Prostate gland (tissue), 2 donors: ENCODE measurements at regions not wholly inside any gene's neighbourhood (a gene's known extent, or its start where the extent isn't known, plus 50 kb on each side); places are given as distances from the start of the nearest gene placed in this dataset.
"Not testable (repeated sequence)": the region's sequence is repeated elsewhere in the genome, so short reads cannot be mapped to it uniquely, and the experiment has no call there.

Experiments used
- DNase-seq: peaks from one replicate; pipeline ENCODE4 v3.0.0-alpha.2; 2019; ENCODE audit warnings: low spot score
- H3K27ac ChIP-seq, 2 donors: fragments of 200-600 bp; sonication (generic); 2 replicates each; pipeline ENCODE4 v1.5.1; 2017 to 2019
- H3K27me3 ChIP-seq: fragments of 200-600 bp; sonication (generic); replicated peaks from 2 replicates; pipeline ENCODE4 v1.5.1; 2019; ENCODE audit not compliant: insufficient read depth
- H3K36me3 ChIP-seq, 2 donors: fragments of 200-600 bp; sonication (generic); 1 replicate in 1 of 2; 2 replicates in 1 of 2; pipeline versions ENCODE4 v1.5.1 to v1.8.1; 2017 to 2019
- H3K4me1 ChIP-seq: fragments of 200-600 bp; sonication (generic); replicated peaks from 2 replicates; pipeline ENCODE4 v1.5.1; 2019
- H3K4me3 ChIP-seq, 2 donors: fragments of 200-600 bp; sonication (generic); 2 replicates each; pipeline ENCODE4 v1.5.1; 2017 to 2019
- H3K9me3 ChIP-seq: fragments of 200-600 bp; sonication (generic); 2 replicates; pipeline ENCODE4 v1.5.1; 2017
- POLR2A ChIP-seq: fragments of 450-650 bp; IDR thresholded peaks from one replicate; pipeline ENCODE4 v1.6.1; 2016; ENCODE audit warnings: antibody characterized with exemption, mild to moderate bottlenecking
- POLR2AphosphoS5 ChIP-seq: sonication (generic); formaldehyde crosslinking; IDR thresholded peaks from one replicate; pipeline ENCODE4 v1.6.1; 2017; ENCODE audit warnings: antibody characterized with exemption
- WGBS: methylation state at CpG from one replicate; pipeline ENCODE4 v1.1.5; 2018; 5-methylcytosine and 5-hydroxymethylcytosine counted together
- intact Hi-C: fragments of 100-400 bp; cut with DNase I; formaldehyde crosslinking; loops from one replicate; pipeline ENCODE4 v1.14.2; 2022
- TF ChIP-seq, protein P1 (sequence below), 4 experiments: fragments of 200-600 bp in 2 of 4; fragments of 450-650 bp in 2 of 4; sonication (generic) in 2 of 4; IDR thresholded peaks; 1 replicate in 3 of 4; 2 replicates in 1 of 4; pipeline ENCODE4 v1.5.1; 2016 to 2019; ENCODE audit warnings: antibody characterized with exemption in 4 of 4, mild to moderate bottlenecking in 2 of 4, moderate library complexity in 2 of 4

DNA sequence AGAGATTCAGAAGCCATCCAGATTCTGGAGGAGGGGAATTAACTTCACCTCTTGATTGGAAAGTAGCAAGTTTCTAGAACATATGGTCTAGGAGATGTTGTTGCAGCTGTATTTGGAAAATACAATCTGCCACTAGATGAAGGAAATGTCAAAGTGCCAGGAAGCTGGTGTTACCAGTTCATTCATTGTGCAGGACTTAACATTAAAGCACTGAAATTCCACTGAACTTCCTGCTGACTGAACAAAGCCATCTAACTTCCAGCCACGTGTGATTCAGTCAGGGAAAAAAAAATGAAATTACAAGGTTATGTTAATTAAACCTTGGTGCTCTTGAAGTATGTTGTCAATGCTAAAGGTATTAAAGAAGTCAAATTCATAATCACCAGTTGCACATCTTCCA lies 321.5 kb upstream of the SASH1 start:
- H3K27me3 ChIP-seq = no peaks in the 10 kb centered on the region
- no peaks in the 10 kb centered on the region for H3K36me3 ChIP-seq
- no peaks in the 10 kb centered on the region for H3K9me3 ChIP-seq
- WGBS = 7% methylated on average over 1 of the region's 1 CpG
- intact Hi-C loops = no loop called here
- no peak overlapping the region for H3K4me3 ChIP-seq
- no peak for DNase-seq
- H3K27ac ChIP-seq = no peak overlapping the region
- no peaks in the 10 kb centered on the region for H3K4me1 ChIP-seq
- no peak for TF ChIP-seq POLR2AphosphoS5
- no peak for TF ChIP-seq POLR2A
- TF ChIP-seq, protein P1, sequence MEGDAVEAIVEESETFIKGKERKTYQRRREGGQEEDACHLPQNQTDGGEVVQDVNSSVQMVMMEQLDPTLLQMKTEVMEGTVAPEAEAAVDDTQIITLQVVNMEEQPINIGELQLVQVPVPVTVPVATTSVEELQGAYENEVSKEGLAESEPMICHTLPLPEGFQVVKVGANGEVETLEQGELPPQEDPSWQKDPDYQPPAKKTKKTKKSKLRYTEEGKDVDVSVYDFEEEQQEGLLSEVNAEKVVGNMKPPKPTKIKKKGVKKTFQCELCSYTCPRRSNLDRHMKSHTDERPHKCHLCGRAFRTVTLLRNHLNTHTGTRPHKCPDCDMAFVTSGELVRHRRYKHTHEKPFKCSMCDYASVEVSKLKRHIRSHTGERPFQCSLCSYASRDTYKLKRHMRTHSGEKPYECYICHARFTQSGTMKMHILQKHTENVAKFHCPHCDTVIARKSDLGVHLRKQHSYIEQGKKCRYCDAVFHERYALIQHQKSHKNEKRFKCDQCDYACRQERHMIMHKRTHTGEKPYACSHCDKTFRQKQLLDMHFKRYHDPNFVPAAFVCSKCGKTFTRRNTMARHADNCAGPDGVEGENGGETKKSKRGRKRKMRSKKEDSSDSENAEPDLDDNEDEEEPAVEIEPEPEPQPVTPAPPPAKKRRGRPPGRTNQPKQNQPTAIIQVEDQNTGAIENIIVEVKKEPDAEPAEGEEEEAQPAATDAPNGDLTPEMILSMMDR (IDR thresholded peaks at IDR 0.05) = no peak

DNA sequence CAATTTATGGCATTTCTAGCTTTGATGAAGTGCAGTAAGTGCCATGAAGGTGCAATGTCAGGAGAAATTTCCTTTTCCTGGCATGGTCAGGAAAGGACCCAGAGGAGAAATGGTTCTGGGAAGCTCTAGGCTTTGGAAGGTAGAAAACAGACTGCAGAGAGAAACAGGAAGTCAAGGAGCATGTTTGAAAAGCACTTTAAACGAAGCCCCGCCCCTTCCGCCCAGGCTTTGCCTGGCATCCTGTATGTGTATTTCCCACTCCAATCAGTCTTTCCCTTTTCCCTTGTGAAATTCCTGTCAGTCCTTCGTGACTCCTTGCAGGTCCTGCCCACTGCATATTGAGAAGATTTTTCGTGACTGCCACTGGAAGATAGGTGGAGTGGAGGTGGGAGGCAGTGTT lies 320.9 kb upstream of the SASH1 start:
- 70% methylated on average over 5 of the region's 5 CpGs for WGBS
- no peak for DNase-seq
- no peak overlapping the region for H3K27ac ChIP-seq
- no peaks in the 10 kb centered on the region for H3K27me3 ChIP-seq
- TF ChIP-seq POLR2AphosphoS5 (no peak), POLR2A (no peak)
- TF ChIP-seq, protein P1 (IDR thresholded peaks at IDR 0.05) = no peak
- H3K36me3 ChIP-seq = no peaks in the 10 kb centered on the region
- H3K4me3 ChIP-seq = no peak overlapping the region
- H3K4me1 ChIP-seq = no peaks in the 10 kb centered on the region
- H3K9me3 ChIP-seq = no peaks in the 10 kb centered on the region
- intact Hi-C loops = no loop called here

DNA sequence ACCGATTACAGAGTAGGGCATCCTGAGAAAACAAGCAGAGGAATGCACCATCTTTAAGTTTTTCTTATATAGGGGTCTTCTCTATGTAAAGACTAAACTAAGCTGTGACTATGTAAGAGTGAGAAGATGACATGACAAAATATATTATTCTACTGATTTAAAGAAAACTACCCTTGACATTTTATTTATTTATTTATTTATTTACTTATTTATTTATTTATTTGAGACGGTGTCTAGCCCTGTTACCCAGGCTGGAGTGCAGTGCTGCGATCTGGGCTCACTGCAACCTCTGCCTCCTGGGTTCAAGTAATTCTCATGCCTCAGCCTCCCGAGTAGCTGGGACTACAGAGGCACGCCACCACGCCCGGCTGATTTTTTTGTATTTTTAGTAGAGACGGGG lies 320.4 kb upstream of the SASH1 start:
- DNase-seq, H3K27me3 ChIP-seq, H3K4me1 ChIP-seq, H3K9me3 ChIP-seq, H3K4me3 ChIP-seq, H3K36me3 ChIP-seq, H3K27ac ChIP-seq, intact Hi-C loops: not testable (repeated sequence)
- WGBS = 95% methylated on average over 8 of the region's 8 CpGs

DNA sequence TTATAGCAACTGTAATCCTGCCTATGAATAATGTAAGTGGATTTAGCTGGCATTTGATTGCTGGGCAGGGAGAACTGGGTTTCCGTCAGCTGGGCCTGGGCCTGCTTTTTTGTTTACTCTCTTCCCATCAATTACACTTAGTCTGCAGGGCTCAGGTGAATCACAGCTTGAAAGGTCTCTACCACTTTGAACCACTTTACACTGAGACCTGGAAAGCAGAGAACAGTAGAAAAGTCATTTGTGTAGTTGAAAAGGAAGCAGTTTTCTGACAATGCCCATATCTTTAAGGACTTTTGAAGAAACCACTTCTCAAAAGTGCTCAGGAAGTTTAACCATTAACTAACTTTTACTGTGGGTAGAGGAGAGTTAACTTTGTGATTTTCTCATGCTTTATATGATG lies 315.4 kb upstream of the SASH1 start:
- H3K9me3 ChIP-seq = no peaks in the 10 kb centered on the region
- 43% methylated on average over 1 of the region's 1 CpG for WGBS
- no peak overlapping the region for H3K27ac ChIP-seq
- no peak for DNase-seq
- H3K4me1 ChIP-seq = no peaks in the 10 kb centered on the region
- no peaks in the 10 kb centered on the region for H3K36me3 ChIP-seq
- intact Hi-C loops = no loop called here
- H3K4me3 ChIP-seq = no peak overlapping the region
- TF ChIP-seq, protein P1 (IDR thresholded peaks at IDR 0.05) = no peak
- TF ChIP-seq POLR2A = no peak
- no peak for TF ChIP-seq POLR2AphosphoS5
- no peaks in the 10 kb centered on the region for H3K27me3 ChIP-seq

DNA sequence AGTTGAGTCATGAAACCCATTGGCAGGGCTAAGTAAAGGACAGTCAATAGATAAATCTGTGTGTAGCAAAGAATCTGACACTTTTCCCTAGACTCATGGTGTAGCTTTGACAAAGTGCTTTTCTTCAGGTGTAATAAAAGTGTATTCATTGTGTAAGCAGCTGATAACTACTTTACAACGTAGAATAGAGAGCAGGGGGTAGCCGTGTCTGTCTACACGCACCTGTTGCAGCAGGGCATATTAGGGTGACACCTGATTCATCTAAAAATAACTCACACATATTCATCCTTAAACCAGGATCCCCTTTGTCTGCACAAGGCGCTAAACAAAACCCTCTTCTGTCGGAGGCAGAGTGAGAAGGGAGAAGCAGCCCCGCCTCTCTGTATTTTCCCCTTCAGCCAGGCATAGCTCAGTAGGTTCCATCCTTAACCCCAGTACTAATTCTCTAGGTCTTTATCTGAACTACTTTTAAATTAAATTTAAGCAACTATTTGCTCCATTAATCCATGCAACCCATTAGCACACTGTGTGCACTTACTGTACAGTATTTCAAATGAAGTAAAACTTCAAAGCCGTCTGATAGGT lies 306.7 kb upstream of the SASH1 start:
- no peaks in the 10 kb centered on the region for H3K9me3 ChIP-seq
- H3K36me3 ChIP-seq = no peaks in the 10 kb centered on the region
- H3K27ac ChIP-seq = no peak overlapping the region
- no peak for DNase-seq
- 83% methylated on average over 7 of the region's 7 CpGs for WGBS
- intact Hi-C loops = no loop called here
- H3K27me3 ChIP-seq = no peaks in the 10 kb centered on the region
- H3K4me1 ChIP-seq = no peaks in the 10 kb centered on the region
- no peak for TF ChIP-seq POLR2AphosphoS5
- no peak for TF ChIP-seq POLR2A
- TF ChIP-seq, protein P1 (IDR thresholded peaks at IDR 0.05) = no peak
- no peak overlapping the region for H3K4me3 ChIP-seq
